HG02973 (cell line): ENCODE measurements at regions not wholly inside any gene's neighbourhood (a gene's known extent, or its start where the extent isn't known, plus 50 kb on each side); places are given as distances from the start of the nearest gene placed in this dataset.

Source experiments
- ATAC-seq: cut with Tn5 transposase; IDR thresholded peaks from one replicate; pipeline ENCODE4 v1.9.1; 2021; ENCODE audit warnings: moderate library complexity; ENCODE audit not compliant: unreplicated experiment

- no peak for ATAC-seq
Measured at GRCh38 chr5:91712718-91713117, 329.6 kb upstream of the ARRDC3 start.

GRCh38 chr5:91707521-91707841 lies 324.4 kb upstream of the ARRDC3 start:
- ATAC-seq: no peak

GRCh38 chr5:91706785-91707520 lies 323.8 kb upstream of the ARRDC3 start:
- no peak for ATAC-seq

- no peak for ATAC-seq
Measured at GRCh38 chr5:91703128-91703527, 320.0 kb upstream of the ARRDC3 start.

GRCh38 chr5:91699429-91699828 lies 316.3 kb upstream of the ARRDC3 start:
- no peak for ATAC-seq

GRCh38 chr5:91691592-91691991 lies 308.5 kb upstream of the ARRDC3 start:
- ATAC-seq: no peak

- no peak for ATAC-seq
Measured at GRCh38 chr5:91690921-91691320, 307.8 kb upstream of the ARRDC3 start.

GRCh38 chr5:91687430-91687829 lies 304.3 kb upstream of the ARRDC3 start:
- ATAC-seq: no peak

GRCh38 chr5:91684625-91685024 lies 301.5 kb upstream of the ARRDC3 start:
- no peak for ATAC-seq

- no peak for ATAC-seq
Measured at GRCh38 chr5:91670563-91670962, 287.4 kb upstream of the ARRDC3 start.

GRCh38 chr5:91670122-91670521 lies 287.0 kb upstream of the ARRDC3 start:
- no peak for ATAC-seq

- ATAC-seq: no peak
Measured at GRCh38 chr5:91668261-91668660, 285.1 kb upstream of the ARRDC3 start.

- no peak for ATAC-seq
Measured at GRCh38 chr5:91652678-91653077, 269.6 kb upstream of the ARRDC3 start.

- no peak for ATAC-seq
Measured at GRCh38 chr5:91651704-91652103, 268.6 kb upstream of the ARRDC3 start.

GRCh38 chr5:91645347-91645746 lies 262.2 kb upstream of the ARRDC3 start:
- ATAC-seq: no peak

- ATAC-seq: no peak
Measured at GRCh38 chr5:91643797-91644196, 260.7 kb upstream of the ARRDC3 start.

- ATAC-seq: no peak
Measured at GRCh38 chr5:91642581-91642980, 259.5 kb upstream of the ARRDC3 start.

GRCh38 chr5:91641730-91642350 lies 258.7 kb upstream of the ARRDC3 start:
- ATAC-seq: peak; percentile 68

- no peak for ATAC-seq
Measured at GRCh38 chr5:91639744-91640143, 256.6 kb upstream of the ARRDC3 start.

- no peak for ATAC-seq
Measured at GRCh38 chr5:91638010-91638409, 254.9 kb upstream of the ARRDC3 start.

GRCh38 chr5:91635950-91636734 lies 253.0 kb upstream of the ARRDC3 start:
- no peak for ATAC-seq

- ATAC-seq: no peak
Measured at GRCh38 chr5:91632871-91633270, 249.8 kb upstream of the ARRDC3 start.
